ENCODE measurements at regions not wholly inside any gene's neighbourhood (a gene's known extent, or its start where the extent isn't known, plus 50 kb on each side); places are given as distances from the start of the nearest gene placed in this dataset.
A peak's percentile ranks its signal among the peaks of the same experiment; 100 is the strongest.
"Not testable (repeated sequence)": the region's sequence is repeated elsewhere in the genome, so short reads cannot be mapped to it uniquely, and the experiment has no call there.

DNA sequence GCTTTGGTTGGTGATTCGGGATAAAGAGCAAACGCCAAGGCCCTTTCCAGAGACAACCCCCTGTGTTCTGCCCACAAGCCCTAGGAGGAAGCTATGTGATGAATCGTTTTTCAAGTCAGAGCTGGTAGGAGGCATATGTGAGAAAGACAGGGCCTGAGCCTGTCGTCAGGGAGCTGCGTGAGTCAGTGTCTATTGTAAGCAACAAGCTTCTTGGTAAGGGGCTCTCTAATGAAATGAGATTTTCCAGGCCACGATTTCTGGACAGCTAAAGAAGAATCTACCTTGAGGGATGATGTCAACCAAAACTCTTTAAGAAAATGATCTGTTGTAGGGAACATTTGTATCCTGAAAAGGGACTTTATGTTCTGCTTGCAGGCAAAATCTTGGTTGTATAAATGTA is 318.9 kb upstream of the IL12A start:
- Histone ChIP-seq H3K4me1 (ENCODE audit: control insufficient read depth, insufficient read depth, low read length) (no peaks in the 10 kb centered on the region), H3K27me3 (ENCODE audit: control insufficient read depth, insufficient read depth, low read length) (no peaks in the 10 kb centered on the region), H3K9me3 (replicated peaks; ENCODE audit: low read length) (no peaks in the 10 kb centered on the region), H3K9ac (ENCODE audit: low read depth, low read length) (no peak overlapping the region), H3K4me3 (ENCODE audit: low read length) (no peak overlapping the region), H3K4me2 (ENCODE audit: low read length) (no peak overlapping the region), H3K36me3 (ENCODE audit: insufficient read depth, low read length) (no peaks in the 10 kb centered on the region)

DNA sequence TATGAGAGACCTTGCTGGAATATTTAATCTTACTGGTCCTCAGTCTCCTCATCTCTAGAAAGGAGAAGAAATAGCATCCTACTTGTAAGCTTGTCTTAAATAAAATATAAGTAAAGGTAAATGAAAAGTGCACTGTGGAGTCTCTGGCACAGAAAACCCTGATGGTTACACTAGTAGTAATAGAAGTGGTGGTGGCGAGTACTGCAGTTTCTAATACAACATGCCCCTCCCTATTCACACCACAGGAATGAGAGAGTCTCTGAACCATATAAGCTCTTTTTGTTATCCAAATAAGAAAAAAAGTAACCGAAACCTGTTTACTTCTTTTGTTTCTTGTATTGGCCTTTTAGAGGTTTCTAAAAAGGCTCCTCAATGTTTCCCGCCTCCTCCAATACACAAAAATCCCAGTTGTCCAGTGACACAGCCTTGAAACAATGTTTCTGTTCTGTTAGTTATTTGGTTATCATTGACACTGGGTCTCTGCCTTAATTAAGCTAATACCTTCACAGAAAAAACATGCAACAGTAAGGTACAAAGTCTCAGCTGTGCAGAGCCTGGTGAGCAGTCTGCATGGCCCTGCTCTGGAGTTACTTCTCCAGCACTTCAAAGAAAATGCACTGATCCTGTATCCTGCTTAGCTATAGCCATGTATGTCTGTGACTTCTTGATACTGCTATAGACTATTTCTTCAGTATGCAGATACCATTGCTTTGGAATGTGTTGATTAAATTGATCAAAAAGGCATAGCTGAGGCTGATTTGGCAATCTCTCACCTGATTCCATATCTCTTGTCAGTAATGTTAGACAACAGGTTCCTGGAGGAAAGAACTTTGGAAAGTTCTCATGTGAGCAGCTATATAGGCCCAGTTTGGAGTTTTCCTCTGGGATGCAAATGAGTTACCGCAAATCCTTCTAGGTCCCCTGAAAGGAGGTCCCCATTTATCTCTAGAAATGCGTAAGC is 315.6 kb upstream of the IL12A start:
- Histone ChIP-seq H3K27me3 (ENCODE audit: control insufficient read depth, insufficient read depth, low read length) (no peaks in the 10 kb centered on the region), H3K4me2 (ENCODE audit: low read length) (no peak overlapping the region), H3K4me3 (ENCODE audit: low read length) (no peak overlapping the region), H3K9me3 (replicated peaks; ENCODE audit: low read length) (no peaks in the 10 kb centered on the region), H3K36me3 (ENCODE audit: insufficient read depth, low read length) (no peaks in the 10 kb centered on the region), H3K9ac (ENCODE audit: low read depth, low read length) (no peak overlapping the region), H3K4me1 (ENCODE audit: control insufficient read depth, insufficient read depth, low read length) (no peaks in the 10 kb centered on the region)

DNA sequence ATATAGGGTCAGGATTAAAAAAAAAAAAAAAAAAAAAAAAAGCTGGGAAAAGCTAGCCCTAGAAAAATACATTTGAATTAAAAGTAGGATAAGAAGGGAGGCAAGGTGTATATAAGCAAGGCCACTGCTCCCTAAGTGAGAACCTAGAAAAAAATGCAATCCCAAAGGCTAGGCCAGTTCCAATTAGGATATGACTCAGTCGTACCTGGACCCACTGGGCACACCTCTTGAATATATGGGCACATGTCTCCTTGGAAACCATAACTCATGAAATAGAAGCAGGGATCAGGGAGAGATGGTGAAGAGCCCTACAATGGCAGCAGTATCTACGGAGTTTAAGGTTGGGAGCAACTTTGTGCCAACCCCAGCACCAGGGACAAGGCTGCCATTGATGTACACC is 314.1 kb upstream of the IL12A start:
- no peaks in the 10 kb centered on the region for H3K36me3 ChIP-seq (ENCODE audit: insufficient read depth, low read length)
- no peaks in the 10 kb centered on the region for H3K9me3 ChIP-seq (replicated peaks; ENCODE audit: low read length)
- no peak overlapping the region for H3K9ac ChIP-seq (ENCODE audit: low read depth, low read length)
- H3K4me3 ChIP-seq (ENCODE audit: low read length) = no peak overlapping the region
- no peaks in the 10 kb centered on the region for H3K27me3 ChIP-seq (ENCODE audit: control insufficient read depth, insufficient read depth, low read length)
- H3K4me1 ChIP-seq (ENCODE audit: control insufficient read depth, insufficient read depth, low read length) = no peaks in the 10 kb centered on the region
- no peak overlapping the region for H3K4me2 ChIP-seq (ENCODE audit: low read length)

DNA sequence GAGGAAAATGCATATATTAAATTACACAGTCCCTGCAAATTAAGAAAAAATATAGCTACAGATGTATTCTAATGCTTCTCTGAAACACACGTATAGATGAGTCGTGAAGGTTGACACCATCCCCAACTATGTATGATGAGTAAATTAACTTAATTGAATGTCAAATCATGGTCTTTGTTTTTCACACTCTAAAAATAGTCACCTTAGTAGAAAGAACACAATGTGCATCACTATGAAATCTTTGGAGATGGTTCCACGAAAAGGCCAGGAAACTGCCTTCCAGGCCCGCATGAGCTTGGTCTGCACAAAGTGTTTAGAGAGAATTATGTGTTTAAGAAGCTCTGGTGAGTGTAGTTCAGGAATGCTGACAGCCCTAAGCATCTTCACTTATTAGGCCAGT is 313.4 kb upstream of the IL12A start:
- no peak overlapping the region for H3K4me3 ChIP-seq (ENCODE audit: low read length)
- H3K9ac ChIP-seq (ENCODE audit: low read depth, low read length) = no peak overlapping the region
- no peaks in the 10 kb centered on the region for H3K9me3 ChIP-seq (replicated peaks; ENCODE audit: low read length)
- H3K4me2 ChIP-seq (ENCODE audit: low read length) = no peak overlapping the region
- no peaks in the 10 kb centered on the region for H3K27me3 ChIP-seq (ENCODE audit: control insufficient read depth, insufficient read depth, low read length)
- H3K36me3 ChIP-seq (ENCODE audit: insufficient read depth, low read length) = no peaks in the 10 kb centered on the region
- H3K4me1 ChIP-seq (ENCODE audit: control insufficient read depth, insufficient read depth, low read length) = no peaks in the 10 kb centered on the region

DNA sequence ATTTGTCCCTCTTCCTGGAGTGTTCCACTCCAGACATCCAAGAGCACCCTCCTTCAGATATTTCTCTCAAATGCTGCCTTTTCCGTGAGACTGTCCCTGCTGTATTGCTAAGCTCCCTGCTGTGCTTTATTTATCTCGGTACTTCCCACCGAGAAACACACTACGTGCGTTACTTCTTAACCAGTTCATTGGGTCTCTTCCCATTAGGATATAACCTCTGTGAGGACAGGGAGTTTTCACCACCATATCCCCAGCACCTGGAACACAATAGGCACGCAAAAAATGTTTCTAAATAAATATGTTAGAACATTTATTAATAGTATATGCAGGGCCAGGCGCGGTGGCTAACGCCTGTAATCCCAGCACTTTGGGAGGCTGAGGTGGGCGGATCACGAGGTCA is 308.7 kb upstream of the IL12A start:
- H3K9me3 ChIP-seq (replicated peaks; ENCODE audit: low read length) = no peaks in the 10 kb centered on the region
- no peak overlapping the region for H3K9ac ChIP-seq (ENCODE audit: low read depth, low read length)
- H3K4me2 ChIP-seq (ENCODE audit: low read length) = no peak overlapping the region
- H3K27me3 ChIP-seq (ENCODE audit: control insufficient read depth, insufficient read depth, low read length) = no peaks in the 10 kb centered on the region
- no peak overlapping the region for H3K4me3 ChIP-seq (ENCODE audit: low read length)
- no peaks in the 10 kb centered on the region for H3K36me3 ChIP-seq (ENCODE audit: insufficient read depth, low read length)
- H3K4me1 ChIP-seq (ENCODE audit: control insufficient read depth, insufficient read depth, low read length) = no peaks in the 10 kb centered on the region

DNA sequence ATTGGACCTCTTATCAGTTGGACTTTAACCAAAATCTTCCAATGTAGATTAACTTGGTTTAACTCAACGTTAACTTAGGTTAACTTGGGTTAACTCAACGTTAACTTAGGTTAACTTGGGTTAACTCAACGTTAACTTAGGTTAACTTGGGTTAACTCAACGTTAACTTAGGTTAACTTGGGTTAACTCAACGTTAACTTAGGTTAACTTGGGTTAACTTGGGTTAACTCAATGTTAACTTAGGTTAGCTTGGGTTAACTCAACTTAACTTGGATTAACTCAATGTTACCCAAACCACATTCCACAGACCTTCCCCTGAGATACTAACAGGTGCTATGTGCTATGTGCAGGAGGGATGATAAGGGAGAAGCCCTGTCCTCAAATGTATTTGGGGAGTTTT is 306.9 kb upstream of the IL12A start:
- not testable (repeated sequence) for H3K9me3 ChIP-seq (replicated peaks; ENCODE audit: low read length); H3K9ac ChIP-seq (ENCODE audit: low read depth, low read length); H3K27me3 ChIP-seq (ENCODE audit: control insufficient read depth, insufficient read depth, low read length); H3K36me3 ChIP-seq (ENCODE audit: insufficient read depth, low read length); H3K4me2 ChIP-seq (ENCODE audit: low read length); H3K4me3 ChIP-seq (ENCODE audit: low read length); H3K4me1 ChIP-seq (ENCODE audit: control insufficient read depth, insufficient read depth, low read length)

DNA sequence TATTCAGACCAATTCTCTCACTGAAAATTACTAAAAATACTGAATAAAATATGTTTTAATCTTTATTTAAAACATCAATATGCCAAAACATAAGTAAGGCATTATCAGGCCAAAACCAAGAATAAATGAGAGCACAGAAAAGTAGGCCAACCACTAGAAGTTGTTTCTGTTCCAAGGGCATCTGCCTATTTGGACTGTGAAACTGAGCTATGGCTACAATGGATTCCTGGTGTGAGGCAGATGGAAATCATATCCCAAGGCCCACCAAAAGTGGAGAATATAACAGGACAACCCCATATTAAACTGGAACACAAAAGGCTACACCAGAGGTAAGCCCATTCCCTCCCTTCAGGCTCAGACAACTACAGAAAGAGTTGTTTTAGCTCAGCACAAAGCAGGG is 302.8 kb upstream of the IL12A start:
- no peaks in the 10 kb centered on the region for H3K36me3 ChIP-seq (ENCODE audit: insufficient read depth, low read length)
- H3K4me1 ChIP-seq (ENCODE audit: control insufficient read depth, insufficient read depth, low read length) = no peaks in the 10 kb centered on the region
- H3K9ac ChIP-seq (ENCODE audit: low read depth, low read length) = no peak overlapping the region
- no peak overlapping the region for H3K4me2 ChIP-seq (ENCODE audit: low read length)
- H3K4me3 ChIP-seq (ENCODE audit: low read length) = no peak overlapping the region
- no peaks in the 10 kb centered on the region for H3K27me3 ChIP-seq (ENCODE audit: control insufficient read depth, insufficient read depth, low read length)
- H3K9me3 ChIP-seq (replicated peaks; ENCODE audit: low read length) = no peaks in the 10 kb centered on the region

DNA sequence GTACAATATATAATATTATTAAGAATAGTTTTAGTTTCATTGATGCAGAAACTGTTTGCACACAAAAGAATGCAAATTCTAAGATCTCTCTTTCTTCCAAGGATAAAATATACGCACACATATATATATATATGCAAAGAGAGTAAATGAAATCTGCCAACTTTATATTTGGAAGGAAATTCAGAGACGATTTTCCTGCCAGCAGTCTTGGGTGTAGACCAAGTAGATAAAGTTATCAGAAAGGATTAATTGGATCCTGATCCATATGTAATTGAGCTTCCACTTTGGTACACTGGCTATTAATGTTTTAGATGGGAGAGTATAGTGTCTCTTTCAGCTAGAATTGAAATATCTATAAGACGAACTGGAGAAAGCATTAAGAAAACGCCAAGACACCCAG is 295.4 kb upstream of the IL12A start:
- H3K4me2 ChIP-seq (ENCODE audit: low read length) = no peak overlapping the region
- H3K9me3 ChIP-seq (replicated peaks; ENCODE audit: low read length) = no peaks in the 10 kb centered on the region
- H3K27me3 ChIP-seq (ENCODE audit: control insufficient read depth, insufficient read depth, low read length) = no peaks in the 10 kb centered on the region
- no peaks in the 10 kb centered on the region for H3K36me3 ChIP-seq (ENCODE audit: insufficient read depth, low read length)
- no peak overlapping the region for H3K9ac ChIP-seq (ENCODE audit: low read depth, low read length)
- H3K4me3 ChIP-seq (ENCODE audit: low read length) = no peak overlapping the region
- H3K4me1 ChIP-seq (ENCODE audit: control insufficient read depth, insufficient read depth, low read length) = no peaks in the 10 kb centered on the region

DNA sequence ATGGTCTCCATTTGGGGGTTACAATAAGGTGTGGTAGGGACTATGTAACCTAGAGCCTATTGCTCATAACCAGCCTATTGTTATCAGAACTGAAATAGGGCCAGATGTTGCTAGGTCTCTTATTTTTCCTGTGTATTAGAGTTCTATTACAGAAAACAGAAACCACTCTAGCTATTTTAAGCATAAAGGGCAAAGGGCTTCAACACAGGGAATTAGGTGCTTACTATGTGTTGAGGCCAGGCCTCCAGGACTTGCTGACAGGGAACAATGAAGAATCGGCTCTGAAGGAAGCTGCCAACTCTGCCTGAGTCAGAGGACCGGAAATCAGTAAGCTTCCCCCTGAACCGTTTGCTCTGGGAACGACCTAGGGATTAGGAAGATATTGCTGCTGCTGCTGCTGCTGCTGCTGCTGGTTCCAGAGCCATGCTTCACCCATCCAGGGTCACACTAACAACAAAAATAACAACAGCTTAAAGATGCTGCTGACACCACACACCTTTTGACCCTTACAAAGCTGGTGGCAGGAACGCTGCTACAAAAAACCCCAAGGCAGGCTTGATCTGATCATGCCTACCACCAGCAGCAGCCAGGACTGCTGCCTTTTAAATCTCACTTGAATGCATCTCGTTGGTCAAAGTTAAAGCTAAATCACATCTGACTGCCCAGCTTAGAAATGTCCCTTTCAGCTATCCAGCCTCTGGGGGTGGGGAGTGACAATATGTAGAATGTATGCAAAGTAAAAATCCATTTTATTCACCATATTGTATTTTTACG is 276.9 kb upstream of the IL12A start:
- H3K27me3 ChIP-seq (ENCODE audit: control insufficient read depth, insufficient read depth, low read length) = no peaks in the 10 kb centered on the region
- peaks cover 10% of the 10 kb centered on the region for H3K4me1 ChIP-seq (ENCODE audit: control insufficient read depth, insufficient read depth, low read length)
- peak overlapping the region; percentile 21 for H3K4me2 ChIP-seq (ENCODE audit: low read length)
- no peaks in the 10 kb centered on the region for H3K9me3 ChIP-seq (replicated peaks; ENCODE audit: low read length)
- no peaks in the 10 kb centered on the region for H3K36me3 ChIP-seq (ENCODE audit: insufficient read depth, low read length)
- peak overlapping the region; percentile 35 for H3K9ac ChIP-seq (ENCODE audit: low read depth, low read length)
- H3K4me3 ChIP-seq (ENCODE audit: low read length) = no peak overlapping the region

DNA sequence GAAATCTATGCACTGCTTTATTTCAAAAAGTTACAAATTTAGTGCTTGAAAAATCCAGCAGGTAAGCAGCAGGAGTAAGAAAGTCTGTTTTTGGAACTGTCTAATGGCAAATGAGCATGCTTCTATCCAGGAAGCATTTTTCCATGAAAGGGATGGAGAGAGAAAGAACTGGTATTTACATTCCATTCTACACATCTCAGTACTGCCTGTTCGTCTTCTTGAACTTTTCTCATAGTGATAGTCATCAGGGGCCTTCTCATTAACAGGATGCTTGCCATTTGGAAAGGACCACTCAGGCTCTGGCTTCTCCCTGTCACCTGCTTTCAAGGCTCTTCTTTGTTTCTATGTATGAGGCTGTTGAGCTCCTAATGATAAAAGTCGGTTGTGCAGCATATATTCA is 267.3 kb upstream of the IL12A start:
- Histone ChIP-seq H3K4me1 (ENCODE audit: control insufficient read depth, insufficient read depth, low read length) (peaks cover 14% of the 10 kb centered on the region), H3K36me3 (ENCODE audit: insufficient read depth, low read length) (no peaks in the 10 kb centered on the region), H3K9me3 (replicated peaks; ENCODE audit: low read length) (no peaks in the 10 kb centered on the region), H3K9ac (ENCODE audit: low read depth, low read length) (no peak overlapping the region), H3K4me2 (ENCODE audit: low read length) (no peak overlapping the region), H3K4me3 (ENCODE audit: low read length) (no peak overlapping the region), H3K27me3 (ENCODE audit: control insufficient read depth, insufficient read depth, low read length) (no peaks in the 10 kb centered on the region)

DNA sequence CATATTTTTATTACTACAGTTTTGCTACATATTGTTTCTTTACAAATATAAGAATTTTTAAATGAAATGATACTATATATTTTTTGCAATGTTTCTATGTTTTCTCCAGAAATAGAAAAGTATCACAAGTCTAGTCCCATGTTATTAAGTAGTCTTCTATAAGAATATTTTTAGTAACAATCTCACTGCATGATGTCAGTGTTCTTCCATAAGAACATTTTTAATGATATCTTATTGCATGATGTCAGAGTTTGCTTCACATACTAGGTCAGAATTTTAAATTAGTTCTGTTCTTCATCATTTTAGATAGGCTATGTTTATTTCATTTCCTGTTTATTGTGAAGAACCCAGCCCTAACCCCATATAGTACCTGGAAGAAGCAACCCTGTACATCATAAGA is 265.3 kb upstream of the IL12A start:
- no peak overlapping the region for H3K4me2 ChIP-seq (ENCODE audit: low read length)
- H3K27me3 ChIP-seq (ENCODE audit: control insufficient read depth, insufficient read depth, low read length) = no peaks in the 10 kb centered on the region
- H3K36me3 ChIP-seq (ENCODE audit: insufficient read depth, low read length) = no peaks in the 10 kb centered on the region
- no peak overlapping the region for H3K4me3 ChIP-seq (ENCODE audit: low read length)
- H3K4me1 ChIP-seq (ENCODE audit: control insufficient read depth, insufficient read depth, low read length) = peaks cover 19% of the 10 kb centered on the region
- no peak overlapping the region for H3K9ac ChIP-seq (ENCODE audit: low read depth, low read length)
- H3K9me3 ChIP-seq (replicated peaks; ENCODE audit: low read length) = no peaks in the 10 kb centered on the region
